22Rv1 (cell line): ENCODE measurements at regions not wholly inside any gene's neighbourhood (a gene's known extent, or its start where the extent isn't known, plus 50 kb on each side); places are given as distances from the start of the nearest gene placed in this dataset.

Experiments used
- ZFX ChIP-seq: fragments of 450-650 bp; IDR thresholded peaks from 2 replicates; pipeline ENCODE4 v1.6.1; 2017; ENCODE audit warnings: antibody characterized with exemption, borderline replicate concordance
- TF ChIP-seq, protein P1 (sequence below): fragments of 450-650 bp; IDR thresholded peaks from 2 replicates; pipeline ENCODE4 v1.5.1; 2017; ENCODE audit warnings: mild to moderate bottlenecking

DNA sequence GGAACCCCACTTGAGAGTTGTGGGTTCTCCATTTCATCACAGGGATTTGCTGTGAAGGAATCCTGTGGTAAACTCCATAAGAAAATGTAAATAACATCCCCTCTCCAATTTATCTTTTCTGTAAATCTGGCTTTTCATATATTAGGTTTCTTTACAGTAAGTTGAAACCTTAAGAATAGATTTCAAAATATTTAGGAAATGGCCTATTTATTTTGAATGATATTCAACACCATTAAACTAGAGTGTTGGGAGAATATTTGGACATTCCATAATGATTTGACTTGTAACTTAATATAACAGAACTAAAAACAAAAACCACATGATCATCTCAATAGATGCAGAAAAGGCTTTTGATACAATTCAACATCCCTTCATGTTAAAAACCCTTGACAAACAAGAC is 197.3 kb upstream of the PGRMC2 start:
- TF ChIP-seq, protein P1, sequence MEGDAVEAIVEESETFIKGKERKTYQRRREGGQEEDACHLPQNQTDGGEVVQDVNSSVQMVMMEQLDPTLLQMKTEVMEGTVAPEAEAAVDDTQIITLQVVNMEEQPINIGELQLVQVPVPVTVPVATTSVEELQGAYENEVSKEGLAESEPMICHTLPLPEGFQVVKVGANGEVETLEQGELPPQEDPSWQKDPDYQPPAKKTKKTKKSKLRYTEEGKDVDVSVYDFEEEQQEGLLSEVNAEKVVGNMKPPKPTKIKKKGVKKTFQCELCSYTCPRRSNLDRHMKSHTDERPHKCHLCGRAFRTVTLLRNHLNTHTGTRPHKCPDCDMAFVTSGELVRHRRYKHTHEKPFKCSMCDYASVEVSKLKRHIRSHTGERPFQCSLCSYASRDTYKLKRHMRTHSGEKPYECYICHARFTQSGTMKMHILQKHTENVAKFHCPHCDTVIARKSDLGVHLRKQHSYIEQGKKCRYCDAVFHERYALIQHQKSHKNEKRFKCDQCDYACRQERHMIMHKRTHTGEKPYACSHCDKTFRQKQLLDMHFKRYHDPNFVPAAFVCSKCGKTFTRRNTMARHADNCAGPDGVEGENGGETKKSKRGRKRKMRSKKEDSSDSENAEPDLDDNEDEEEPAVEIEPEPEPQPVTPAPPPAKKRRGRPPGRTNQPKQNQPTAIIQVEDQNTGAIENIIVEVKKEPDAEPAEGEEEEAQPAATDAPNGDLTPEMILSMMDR = no peak
- TF ChIP-seq ZFX = no peak
